Neural crest cell (in vitro differentiated cells): ENCODE measurements at regions not wholly inside any gene's neighbourhood (a gene's known extent, or its start where the extent isn't known, plus 50 kb on each side); places are given as distances from the start of the nearest gene placed in this dataset.

Experiments used
- DNase-seq: peaks from one replicate; pipeline ENCODE4 v3.0.0; 2021; ENCODE audit warnings: low read depth, mixed read lengths, low spot score
- H3K27ac Mint-ChIP-seq: one replicate; pipeline ENCODE4 v1.8.0; 2021; ENCODE audit warnings: mild to moderate bottlenecking, mixed read lengths; ENCODE audit not compliant: unreplicated experiment
- H3K27me3 Mint-ChIP-seq: 2 replicates; pipeline ENCODE4 v1.8.0; 2021; ENCODE audit warnings: low read depth, mild to moderate bottlenecking, mixed read lengths
- H3K36me3 Mint-ChIP-seq: 2 replicates; pipeline ENCODE4 v1.8.0; 2021; ENCODE audit warnings: low read depth, mild to moderate bottlenecking, mixed read lengths
- H3K4me1 Mint-ChIP-seq: 2 replicates; pipeline ENCODE4 v1.8.0; 2021; ENCODE audit warnings: mixed read lengths
- H3K4me3 Mint-ChIP-seq: one replicate; pipeline ENCODE4 v1.8.0; 2021; ENCODE audit warnings: mild to moderate bottlenecking, mixed read lengths
- H3K9me3 Mint-ChIP-seq: 2 replicates; pipeline ENCODE4 v1.8.0; 2021; ENCODE audit warnings: mixed read lengths
- CTCF ChIP-seq: fragments of 200-600 bp; sonication (generic); conservative IDR thresholded peaks from 2 replicates; pipeline ENCODE4 v1.5.0; 2021; ENCODE audit warnings: antibody characterized with exemption, mild to moderate bottlenecking

- Mint-ChIP-seq H3K4me3 (no peak overlapping the region), H3K36me3 (peaks cover 4% of the 10 kb centered on the region), H3K27ac (no peak overlapping the region), H3K4me1 (peaks cover 5% of the 10 kb centered on the region), H3K9me3 (peaks cover 19% of the 10 kb centered on the region), H3K27me3 (no peaks in the 10 kb centered on the region)
- TF ChIP-seq CTCF: no peak
- DNase-seq: no peak
Measured at GRCh38 chr6:153816366-153816765, 222.7 kb upstream of the OPRM1 start.

GRCh38 chr6:153814136-153814535 is 224.9 kb upstream of the OPRM1 start:
- TF ChIP-seq CTCF: peak; percentile 36
- no peak overlapping the region for H3K4me3 Mint-ChIP-seq
- DNase-seq: no peak
- H3K36me3 Mint-ChIP-seq: peaks cover 4% of the 10 kb centered on the region
- peaks cover 19% of the 10 kb centered on the region for H3K9me3 Mint-ChIP-seq
- no peaks in the 10 kb centered on the region for H3K27me3 Mint-ChIP-seq
- peaks cover 5% of the 10 kb centered on the region for H3K4me1 Mint-ChIP-seq
- H3K27ac Mint-ChIP-seq: no peak overlapping the region

- Mint-ChIP-seq H3K4me3 (no peak overlapping the region), H3K27ac (no peak overlapping the region), H3K36me3 (no peaks in the 10 kb centered on the region), H3K27me3 (no peaks in the 10 kb centered on the region), H3K9me3 (no peaks in the 10 kb centered on the region), H3K4me1 (no peaks in the 10 kb centered on the region)
- DNase-seq: no peak
- no peak for TF ChIP-seq CTCF
Measured at GRCh38 chr6:153804755-153805330, 234.2 kb upstream of the OPRM1 start.

- no peak for TF ChIP-seq CTCF
- Mint-ChIP-seq H3K27me3 (no peaks in the 10 kb centered on the region), H3K4me3 (no peak overlapping the region), H3K4me1 (no peaks in the 10 kb centered on the region), H3K9me3 (peaks cover under 1% of the 10 kb centered on the region), H3K27ac (no peak overlapping the region), H3K36me3 (no peaks in the 10 kb centered on the region)
- DNase-seq: no peak
Measured at GRCh38 chr6:153801917-153802316, 237.1 kb upstream of the OPRM1 start.

GRCh38 chr6:153800580-153801188 is 238.4 kb upstream of the OPRM1 start:
- H3K36me3 Mint-ChIP-seq: no peaks in the 10 kb centered on the region
- H3K9me3 Mint-ChIP-seq: peaks cover 3% of the 10 kb centered on the region
- no peak for DNase-seq
- H3K4me3 Mint-ChIP-seq: no peak overlapping the region
- H3K4me1 Mint-ChIP-seq: no peaks in the 10 kb centered on the region
- H3K27me3 Mint-ChIP-seq: no peaks in the 10 kb centered on the region
- no peak for TF ChIP-seq CTCF
- H3K27ac Mint-ChIP-seq: no peak overlapping the region
